K562 (cell line): ENCODE measurements at regions not wholly inside any gene's neighbourhood (a gene's known extent, or its start where the extent isn't known, plus 50 kb on each side); places are given as distances from the start of the nearest gene placed in this dataset.

Experiments used
- AFF1 ChIP-seq, 2 experiments: fragments of 450-650 bp; IDR thresholded peaks; 2 replicates each; pipeline ENCODE4 v1.6.1; 2018; ENCODE audit warnings: mild to moderate bottlenecking in 2 of 2, low read depth in 1 of 2; ENCODE audit not compliant: partially characterized antibody in 2 of 2
- ARID1B ChIP-seq: fragments of 450-650 bp; IDR thresholded peaks from 2 replicates; pipeline ENCODE4 v1.6.1; 2016; ENCODE audit warnings: antibody characterized with exemption, mild to moderate bottlenecking, inconsistent platforms
- ARNT ChIP-seq, 2 experiments: fragments of 450-650 bp; IDR thresholded peaks; 2 replicates each; pipeline ENCODE4 v1.6.1; 2016; ENCODE audit warnings: mild to moderate bottlenecking in 1 of 2
- ATF7 ChIP-seq: fragments of 450-650 bp; IDR thresholded peaks from 2 replicates; pipeline ENCODE4 v1.7.1; 2014; ENCODE audit warnings: mild to moderate bottlenecking, moderate library complexity
- BCOR ChIP-seq: fragments of 450-650 bp; IDR thresholded peaks from 2 replicates; pipeline ENCODE4 v1.6.1; 2016
- CREM ChIP-seq: IDR thresholded peaks from 2 replicates; pipeline ENCODE4 v1.6.1; 2014; ENCODE audit warnings: antibody characterized with exemption, low read depth
- FOXK2 ChIP-seq, 2 experiments: fragments of 450-650 bp; IDR thresholded peaks in 1 of 2; conservative IDR thresholded peaks in 1 of 2; 2 replicates each; pipeline ENCODE4 v1.6.1; 2016; ENCODE audit warnings: low read depth in 2 of 2, mild to moderate bottlenecking in 1 of 2
- HDAC1 ChIP-seq, 2 experiments: fragments of 450-650 bp; IDR thresholded peaks; 2 replicates each; pipeline ENCODE4 v1.6.1; 2016 to 2017; ENCODE audit warnings: inconsistent platforms in 1 of 2, mild to moderate bottlenecking in 1 of 2, moderate library complexity in 1 of 2
- HDAC2 ChIP-seq: fragments of 450-650 bp; IDR thresholded peaks from 2 replicates; pipeline ENCODE4 v1.6.1; 2016; ENCODE audit warnings: mild to moderate bottlenecking
- KDM1A ChIP-seq, 2 experiments: fragments of 450-650 bp; IDR thresholded peaks; 2 replicates each; pipeline ENCODE4 v1.6.1; 2016; ENCODE audit warnings: mild to moderate bottlenecking in 2 of 2
- LCOR ChIP-seq: sonication (generic); formaldehyde crosslinking; IDR thresholded peaks from 2 replicates; pipeline ENCODE4 v1.8.0; 2022; ENCODE audit warnings: mild to moderate bottlenecking, missing genetic modification reagents
- MLLT1 ChIP-seq, 2 experiments: fragments of 450-650 bp; IDR thresholded peaks; 2 replicates each; pipeline ENCODE4 v1.6.1; 2016
- POLR2AphosphoS5 ChIP-seq: IDR thresholded peaks from 2 replicates; pipeline ENCODE4 v1.6.1; 2011; ENCODE audit warnings: mild to moderate bottlenecking, low read depth, low read length, moderate library complexity; ENCODE audit not compliant: control insufficient read depth, insufficient read depth
- PRDM10 ChIP-seq: fragments of 450-650 bp; IDR thresholded peaks from 2 replicates; pipeline ENCODE4 v1.6.1; 2018; ENCODE audit not compliant: partially characterized antibody
- SMARCC2 ChIP-seq: fragments of 450-650 bp; IDR thresholded peaks from 2 replicates; pipeline ENCODE4 v1.6.1; 2017; ENCODE audit warnings: antibody characterized with exemption, moderate library complexity, mild to moderate bottlenecking, low read depth
- SMARCE1 ChIP-seq: fragments of 450-650 bp; IDR thresholded peaks from 2 replicates; pipeline ENCODE4 v1.7.1; 2016; ENCODE audit warnings: mild to moderate bottlenecking
- TBL1XR1 ChIP-seq, 2 experiments: IDR thresholded peaks; 2 replicates each; pipeline ENCODE4 v1.6.1; 2012; ENCODE audit warnings: improper control_type of control experiment in 2 of 2, low read length in 2 of 2, mild to moderate bottlenecking in 1 of 2
- TCF3 ChIP-seq: sonication (generic); formaldehyde crosslinking; IDR thresholded peaks from 2 replicates; pipeline ENCODE4 v1.4.0; 2020; ENCODE audit warnings: mild to moderate bottlenecking, missing genetic modification reagents
- TEAD1 ChIP-seq, 2 experiments: fragments of 450-650 bp in 1 of 2; sonication (generic) in 1 of 2; formaldehyde crosslinking; IDR thresholded peaks; 2 replicates each; pipeline versions ENCODE4 v1.4.0 to v1.8.0; 2020 to 2022; ENCODE audit warnings: mild to moderate bottlenecking in 2 of 2, missing genetic modification reagents in 1 of 2
- ZNF584 ChIP-seq: fragments of 200-800 bp; sonication (Bioruptor generic); IDR thresholded peaks from 2 replicates; pipeline ENCODE4 v1.6.1; 2016; ENCODE audit warnings: low read depth, mild to moderate bottlenecking, missing genetic modification characterization, missing compliant biosample characterization

- TF ChIP-seq POLR2AphosphoS5: peak; percentile 83
- peak; percentile 41; the same call in 1 of the 2 replicates for TF ChIP-seq CREM
- peak; percentile 98 for TF ChIP-seq ARID1B
- peak; percentile 97 for TF ChIP-seq TCF3 (CRISPR knock-in tag)
- peak; percentile 78; the same call in 1 of the 2 replicates for TF ChIP-seq LCOR (CRISPR knock-in tag)
- TF ChIP-seq AFF1 (IDR thresholded peaks at IDR 0.05; ENCODE audit: low read depth in 1 of 2, partially characterized antibody in 2 of 2): peak in 1 of 2 experiments; percentile 66
- TF ChIP-seq TBL1XR1 (IDR thresholded peaks at IDR 0.05; ENCODE audit: low read length in 2 of 2): peak in 1 of 2 experiments; percentile 58; a peak in 1 of 4 replicates
- 0 out of 2 replicates have a peak, but pooled peaks have one; percentile 47 for TF ChIP-seq ZNF584 (CRISPR knock-in tag)
- peak; percentile 67 to 74; a peak in 3 of 4 replicates for TF ChIP-seq ARNT (IDR thresholded peaks at IDR 0.05)
- peak; percentile 80 to 81; a peak in 2 of 4 replicates for TF ChIP-seq TEAD1 (CRISPR knock-in tag; IDR thresholded peaks at IDR 0.05)
- peak; percentile 49; the same call in 1 of the 2 replicates for TF ChIP-seq ATF7
- peak; percentile 94 for TF ChIP-seq SMARCE1
- TF ChIP-seq HDAC1 (IDR thresholded peaks at IDR 0.05): peak in 1 of 2 experiments; percentile 87; a peak in 2 of 4 replicates
- TF ChIP-seq KDM1A (IDR thresholded peaks at IDR 0.05): peak; percentile 62 to 86; a peak in 3 of 4 replicates
- peak; percentile 85 for TF ChIP-seq HDAC2
- TF ChIP-seq FOXK2 (conservative IDR thresholded peaks at IDR 0.05 in 1 of 2, IDR thresholded peaks at IDR 0.05 in 1 of 2; ENCODE audit: low read depth in 2 of 2): peak in 1 of 2 experiments; percentile 64; a peak in 2 of 4 replicates
- TF ChIP-seq SMARCC2: peak; percentile 79
- TF ChIP-seq MLLT1 (IDR thresholded peaks at IDR 0.05): peak; percentile 36 to 62; a peak in 2 of 4 replicates
- TF ChIP-seq BCOR: peak; percentile 69
- TF ChIP-seq PRDM10: peak; percentile 7
Measured at GRCh38 chr6:158881884-158882283, 62.7 kb upstream of the EZR start (continued).
